Amygdala (tissue), 56 donors: ENCODE measurements at regions not wholly inside any gene's neighbourhood (a gene's known extent, or its start where the extent isn't known, plus 50 kb on each side); places are given as distances from the start of the nearest gene placed in this dataset.

Source experiments
- DNase-seq, 56 donors: peaks; one replicate each; lab custom pipeline; 2025; lab: John Stamatoyannopoulos, UW

GRCh38 chr6:40274058-40274457, 313.1 kb downstream of the LRFN2 start:
- no peak for DNase-seq

DNA sequence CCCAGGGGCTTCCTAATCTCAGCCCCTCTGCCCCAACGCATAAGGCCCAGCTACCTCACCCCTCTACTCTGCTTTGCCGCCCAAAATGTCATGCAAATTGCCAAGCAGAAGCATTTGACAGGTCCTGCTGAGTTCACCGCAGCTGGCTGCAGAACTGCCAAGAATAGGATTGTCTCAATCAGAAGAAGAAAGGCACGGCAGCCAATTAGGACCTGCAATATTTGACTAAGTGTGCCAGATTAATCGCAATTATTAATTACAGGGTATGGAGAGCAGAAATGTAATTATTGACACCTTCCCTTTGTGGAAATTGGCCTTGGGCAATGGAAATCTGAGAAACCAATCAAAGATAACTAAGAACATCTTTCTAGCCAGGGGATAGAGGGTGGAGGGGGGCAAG, 318.6 kb downstream of the LRFN2 start:
- DNase-seq = no peak

- no peak for DNase-seq
Observed at GRCh38 chr6:40268166-40268565, 319.0 kb downstream of the LRFN2 start.

GRCh38 chr6:40265615-40266014, 321.5 kb downstream of the LRFN2 start:
- DNase-seq = no peak

- DNase-seq = no peak
Observed at GRCh38 chr6:40263970-40264369, 323.2 kb downstream of the LRFN2 start.

GRCh38 chr6:40262363-40262762, 324.8 kb downstream of the LRFN2 start:
- no peak for DNase-seq

GRCh38 chr6:40258531-40258930, 324.3 kb upstream of the MOCS1 start:
- DNase-seq = no peak

GRCh38 chr6:40256831-40257230, 322.6 kb upstream of the MOCS1 start:
- DNase-seq = no peak

- DNase-seq = no peak
Observed at GRCh38 chr6:40256224-40256623, 322.0 kb upstream of the MOCS1 start.

GRCh38 chr6:40253420-40253819, 319.2 kb upstream of the MOCS1 start:
- no peak for DNase-seq

GRCh38 chr6:40252531-40253258, 318.4 kb upstream of the MOCS1 start:
- no peak for DNase-seq

- DNase-seq = no peak
Observed at GRCh38 chr6:40251637-40252300, 317.5 kb upstream of the MOCS1 start.

DNA sequence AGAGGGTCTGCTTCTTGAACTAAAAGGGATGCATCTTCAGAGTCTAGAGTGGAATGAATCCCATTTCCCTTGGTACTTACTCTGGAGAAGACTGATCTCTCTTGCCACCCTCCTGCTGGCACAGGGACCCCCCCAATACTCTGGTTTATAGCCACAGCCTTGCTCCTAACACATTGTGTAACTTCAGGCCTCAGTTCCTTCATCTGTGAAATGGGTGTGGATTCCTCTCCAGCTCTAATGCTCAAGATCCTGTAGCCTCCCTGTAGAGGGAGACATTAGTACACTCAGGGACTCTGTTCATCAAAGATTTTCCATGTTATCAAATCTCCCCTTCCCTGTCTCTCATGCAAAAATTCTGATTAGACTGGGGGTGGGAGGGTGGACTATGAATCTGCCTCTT, 315.7 kb upstream of the MOCS1 start:
- DNase-seq = no peak

GRCh38 chr6:40247516-40248115, 313.4 kb upstream of the MOCS1 start:
- DNase-seq = no peak

DNA sequence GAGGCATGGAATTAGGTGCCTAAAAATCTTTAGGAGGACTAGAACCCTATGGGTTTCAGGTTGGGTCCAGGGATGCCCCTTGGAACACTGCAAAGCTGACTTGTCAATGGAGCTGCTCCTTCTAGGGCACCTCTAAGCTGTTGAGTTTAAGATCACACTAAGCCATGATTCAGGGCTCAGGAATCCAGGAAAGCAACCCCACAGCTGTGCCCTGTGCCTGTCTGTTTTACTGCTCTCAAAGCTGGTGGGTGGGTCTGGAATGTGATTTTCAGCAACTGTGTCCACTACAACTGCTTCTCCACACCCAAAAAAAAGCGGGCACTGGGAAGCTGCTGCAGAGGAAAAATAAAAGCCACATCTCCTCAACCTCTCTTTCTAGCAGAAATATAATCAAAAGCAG, 310.4 kb upstream of the MOCS1 start:
- DNase-seq = no peak

DNA sequence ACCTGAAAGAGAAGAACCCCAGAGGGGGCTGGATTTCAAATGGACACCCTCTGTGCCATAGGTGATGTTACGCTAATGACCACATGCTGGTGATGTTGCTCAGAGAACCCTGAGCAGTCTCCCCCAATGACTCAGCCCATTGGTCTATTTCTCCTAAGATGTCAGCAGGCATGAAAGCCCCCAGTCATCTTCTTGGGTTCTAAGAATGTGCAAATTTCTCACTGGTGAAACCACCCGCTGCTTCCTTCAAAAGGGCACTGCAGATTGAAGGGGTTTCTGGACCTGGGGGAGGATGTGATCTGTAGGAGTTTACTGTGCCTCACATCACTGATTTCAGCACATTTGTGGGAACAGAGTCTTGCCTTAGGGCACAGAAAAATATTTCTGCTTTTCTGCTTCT, 298.4 kb upstream of the MOCS1 start:
- no peak for DNase-seq

GRCh38 chr6:40227735-40228134, 293.5 kb upstream of the MOCS1 start:
- DNase-seq = no peak

- DNase-seq = no peak
Observed at GRCh38 chr6:40222354-40222753, 288.1 kb upstream of the MOCS1 start.

GRCh38 chr6:40219799-40220198, 285.5 kb upstream of the MOCS1 start:
- no peak for DNase-seq

- DNase-seq = no peak
Observed at GRCh38 chr6:40210628-40211056, 276.4 kb upstream of the MOCS1 start.

- DNase-seq = no peak
Observed at GRCh38 chr6:40205801-40206200, 271.5 kb upstream of the MOCS1 start.

GRCh38 chr6:40205004-40205403, 270.7 kb upstream of the MOCS1 start:
- no peak for DNase-seq
